ENCODE measurements at regions not wholly inside any gene's neighbourhood (a gene's known extent, or its start where the extent isn't known, plus 50 kb on each side); places are given as distances from the start of the nearest gene placed in this dataset.

GRCh38 chr1:63032171-63032570 lies 248.2 kb downstream of the ATG4C start:
- WGBS, 4 donors, result 68 to 80% (median 77%) methylated on average over 4 of the region's 4 CpGs
- Histone ChIP-seq H3K9me3 (replicated peaks in 1 of 3) (no peaks in the 10 kb centered on the region), H3K4me3 (no peak overlapping the region), H3K4me1 (replicated peaks in 1 of 2) (no peaks in the 10 kb centered on the region), H3K36me3 (replicated peaks in 1 of 2) (no peaks in the 10 kb centered on the region), H3K27ac (no peak overlapping the region), H3K27me3 (no peaks in the 10 kb centered on the region)
- no peak for TF ChIP-seq CTCF (IDR thresholded peaks at IDR 0.05)
- no peak for TF ChIP-seq POLR2A (IDR thresholded peaks at IDR 0.05)
- no peak for DNase-seq
- intact Hi-C loops (cut with DNase I), result no loop called here

DNA sequence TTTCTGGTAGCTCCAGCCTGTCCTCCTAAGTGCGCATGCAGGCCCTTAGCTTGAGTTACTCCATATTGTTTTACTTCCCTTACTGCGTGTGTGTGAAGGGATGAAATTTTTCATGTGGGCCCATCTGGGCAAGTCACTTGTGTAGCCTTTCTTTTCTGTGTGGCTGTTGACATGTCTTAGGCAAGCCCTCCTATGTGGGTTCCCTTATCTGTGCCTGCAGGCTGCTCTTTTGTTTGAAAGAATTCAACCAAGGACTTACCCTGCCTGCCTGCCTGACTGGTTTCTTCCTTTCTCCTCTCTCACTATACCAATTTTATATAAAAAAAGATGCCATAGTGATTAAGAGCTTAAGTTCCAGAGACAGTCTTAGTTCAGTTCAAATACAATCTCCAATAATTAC lies 249.3 kb downstream of the ATG4C start:
- Histone ChIP-seq H3K27me3 (no peaks in the 10 kb centered on the region), H3K4me3 (no peak overlapping the region), H3K9me3 (replicated peaks in 1 of 3) (no peaks in the 10 kb centered on the region), H3K4me1 (replicated peaks in 1 of 2) (no peaks in the 10 kb centered on the region), H3K36me3 (replicated peaks in 1 of 2) (no peaks in the 10 kb centered on the region), H3K27ac (no peak overlapping the region)
- intact Hi-C loops (cut with DNase I), result no loop called here
- TF ChIP-seq CTCF (IDR thresholded peaks at IDR 0.05) (no peak), POLR2A (IDR thresholded peaks at IDR 0.05) (no peak)
- WGBS, 4 donors, result 84 to 100% (median 95%) methylated on average over 2 of the region's 2 CpGs
- no peak for DNase-seq

DNA sequence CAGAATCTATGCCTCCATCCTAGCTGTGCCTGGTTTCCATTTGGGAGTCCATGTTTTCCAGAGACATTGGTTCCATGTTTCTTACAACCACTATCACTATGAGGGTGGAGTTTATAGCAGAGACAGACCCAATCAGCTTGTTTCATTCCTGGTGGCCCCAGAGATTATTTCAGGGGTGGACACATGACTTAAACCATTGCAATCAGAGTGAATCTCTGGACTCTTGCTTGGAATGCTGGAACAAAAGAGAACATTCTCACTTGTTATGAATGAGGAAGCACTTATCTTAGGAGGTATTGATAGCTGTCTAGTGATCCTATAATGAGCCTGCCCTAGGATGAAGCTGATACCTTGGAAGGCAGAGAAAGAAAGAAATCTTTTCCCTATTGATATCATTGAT lies 250.3 kb downstream of the ATG4C start:
- Histone ChIP-seq H3K27ac (no peak overlapping the region), H3K36me3 (replicated peaks in 1 of 2) (no peaks in the 10 kb centered on the region), H3K9me3 (replicated peaks in 1 of 3) (no peaks in the 10 kb centered on the region), H3K4me3 (no peak overlapping the region), H3K4me1 (replicated peaks in 1 of 2) (no peaks in the 10 kb centered on the region), H3K27me3 (no peaks in the 10 kb centered on the region)
- intact Hi-C loops (cut with DNase I), result no loop called here
- DNase-seq, result no peak
- TF ChIP-seq CTCF (IDR thresholded peaks at IDR 0.05) (no peak), POLR2A (IDR thresholded peaks at IDR 0.05) (no peak)

DNA sequence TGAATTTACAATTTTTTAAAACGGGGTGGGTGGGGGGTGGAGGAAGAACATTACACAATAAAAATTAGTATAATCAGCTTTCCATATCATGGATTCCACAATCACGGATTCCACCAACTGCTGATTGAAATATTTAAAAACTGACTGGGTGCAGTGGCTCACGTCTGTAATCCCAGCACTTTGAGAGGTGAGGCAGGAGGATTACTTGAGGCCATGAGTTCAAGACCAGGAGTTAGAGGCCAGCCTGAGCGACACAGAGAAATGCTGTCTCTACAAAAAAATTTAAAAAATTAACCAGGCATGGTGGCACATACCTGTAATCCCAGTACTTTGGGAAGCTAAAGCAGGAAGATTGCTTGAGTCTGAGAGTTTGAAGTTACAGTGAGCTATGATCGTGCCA lies 254.7 kb downstream of the ATG4C start:
- no peak overlapping the region for H3K4me3 ChIP-seq
- WGBS, 4 donors, result 81 to 87% (median 83%) methylated on average over 5 of the region's 5 CpGs
- DNase-seq, result no peak
- intact Hi-C loops (cut with DNase I), result no loop called here
- no peaks in the 10 kb centered on the region for H3K36me3 ChIP-seq (replicated peaks in 1 of 2)
- TF ChIP-seq POLR2A (IDR thresholded peaks at IDR 0.05) (no peak), CTCF (IDR thresholded peaks at IDR 0.05) (no peak)
- no peaks in the 10 kb centered on the region for H3K27me3 ChIP-seq
- no peaks in the 10 kb centered on the region for H3K9me3 ChIP-seq (replicated peaks in 1 of 3)
- no peaks in the 10 kb centered on the region for H3K4me1 ChIP-seq (replicated peaks in 1 of 2)
- H3K27ac ChIP-seq, result no peak overlapping the region

Data from adrenal gland (tissue), 9 donors.